CD4-positive, alpha-beta T cell (primary cell): ENCODE measurements at regions not wholly inside any gene's neighbourhood (a gene's known extent, or its start where the extent isn't known, plus 50 kb on each side); places are given as distances from the start of the nearest gene placed in this dataset.

Source experiments
- ATAC-seq: fragments of 200-7000 bp; cut with Tn5 transposase; one replicate; pipeline ENCODE4 v1.10.0; 2022; ENCODE audit warnings: mild to moderate bottlenecking; ENCODE audit not compliant: poor library complexity
- CTCF ChIA-PET: fragments of 350-600 bp; sonication (Branson Sonifier 250); formaldehyde crosslinking; loops from one replicate; lab custom pipeline; 2021; ENCODE audit warnings: antibody characterized with exemption, inconsistent platforms; lab: Charles Lee
- POLR2A ChIA-PET: fragments of 350-600 bp; sonication (Branson Sonifier 250); formaldehyde crosslinking; loops from one replicate; lab custom pipeline; 2021; ENCODE audit warnings: antibody characterized with exemption, inconsistent platforms; lab: Charles Lee
- DNase-seq, 14 experiments: peaks; one replicate each; pipeline ENCODE4 v3.0.0-alpha.2; 2013 to 2020; ENCODE audit warnings: mixed read lengths in 2 of 14
- H3K27ac ChIP-seq, 2 donors: one replicate each; pipeline versions ENCODE4 v1.5.1 to v1.7.0; 2013; ENCODE audit warnings: low read length in 2 of 2, low read depth in 1 of 2, mild to moderate bottlenecking in 1 of 2
- H3K27me3 ChIP-seq, 2 experiments: 1 replicate in 1 of 2; 2 replicates in 1 of 2; pipeline versions ENCODE4 v1.6.1 to v1.7.0; 2013; ENCODE audit warnings: low read length in 2 of 2, control low read depth in 1 of 2, mild to moderate bottlenecking in 1 of 2, moderate library complexity in 1 of 2; ENCODE audit not compliant: insufficient read depth in 2 of 2, control insufficient read depth in 1 of 2
- H3K36me3 ChIP-seq: one replicate; pipeline ENCODE4 v1.6.1; 2013; ENCODE audit warnings: low read length, control low read depth; ENCODE audit not compliant: insufficient read depth
- H3K4me1 ChIP-seq: one replicate; pipeline ENCODE4 v1.6.1; 2013; ENCODE audit warnings: low read length, control low read depth; ENCODE audit not compliant: insufficient read depth
- H3K4me3 ChIP-seq: one replicate; pipeline ENCODE4 v1.5.1; 2013; ENCODE audit warnings: mild to moderate bottlenecking, low read length, moderate library complexity
- H3K9me3 ChIP-seq, 2 experiments: 1 replicate in 1 of 2; 2 replicates in 1 of 2; pipeline versions ENCODE4 v1.6.1 to v1.7.0; 2013; ENCODE audit warnings: low read length in 2 of 2, mild to moderate bottlenecking in 2 of 2, control low read depth in 1 of 2, moderate library complexity in 1 of 2; ENCODE audit not compliant: control insufficient read depth in 1 of 2, insufficient read depth in 1 of 2
- H3K27ac Mint-ChIP-seq: one replicate; pipeline ENCODE4 v1.8.0; 2020; ENCODE audit warnings: mixed read lengths
- H3K27me3 Mint-ChIP-seq: one replicate; pipeline ENCODE4 v1.8.0; 2021; ENCODE audit warnings: mixed read lengths
- H3K36me3 Mint-ChIP-seq: one replicate; pipeline ENCODE4 v1.8.0; 2021; ENCODE audit warnings: low read depth, mixed read lengths
- H3K4me1 Mint-ChIP-seq: one replicate; pipeline ENCODE4 v1.8.0; 2021; ENCODE audit warnings: low read depth, mixed read lengths
- H3K4me3 Mint-ChIP-seq: one replicate; pipeline ENCODE4 v1.8.0; 2020; ENCODE audit warnings: mild to moderate bottlenecking, mixed read lengths
- H3K9me3 Mint-ChIP-seq: one replicate; pipeline ENCODE4 v1.8.0; 2020; ENCODE audit warnings: mixed read lengths
- intact Hi-C, 2 experiments: fragments of 100-400 bp; cut with DNase I in 1 of 2; cut with micrococcal nuclease in 1 of 2; formaldehyde crosslinking; loops; one replicate each; pipeline versions ENCODE4 v1.15.1 to v1.9.0; 2023 to 2025; cut with DNase I, micrococcal nuclease
- TF ChIP-seq, protein P1 (sequence below): fragments of 200-600 bp; IDR thresholded peaks from one replicate; pipeline ENCODE4 v1.8.0; 2022; ENCODE audit warnings: antibody characterized with exemption, mild to moderate bottlenecking

GRCh38 chr6:74507649-74508048 is 698.2 kb downstream of the COL12A1 start:
- Mint-ChIP-seq H3K27ac (no peak overlapping the region), H3K27me3 (no peaks in the 10 kb centered on the region), H3K36me3 (no peaks in the 10 kb centered on the region), H3K4me3 (no peak overlapping the region), H3K9me3 (peaks cover 17% of the 10 kb centered on the region), H3K4me1 (no peaks in the 10 kb centered on the region)
- TF ChIP-seq, protein P1, sequence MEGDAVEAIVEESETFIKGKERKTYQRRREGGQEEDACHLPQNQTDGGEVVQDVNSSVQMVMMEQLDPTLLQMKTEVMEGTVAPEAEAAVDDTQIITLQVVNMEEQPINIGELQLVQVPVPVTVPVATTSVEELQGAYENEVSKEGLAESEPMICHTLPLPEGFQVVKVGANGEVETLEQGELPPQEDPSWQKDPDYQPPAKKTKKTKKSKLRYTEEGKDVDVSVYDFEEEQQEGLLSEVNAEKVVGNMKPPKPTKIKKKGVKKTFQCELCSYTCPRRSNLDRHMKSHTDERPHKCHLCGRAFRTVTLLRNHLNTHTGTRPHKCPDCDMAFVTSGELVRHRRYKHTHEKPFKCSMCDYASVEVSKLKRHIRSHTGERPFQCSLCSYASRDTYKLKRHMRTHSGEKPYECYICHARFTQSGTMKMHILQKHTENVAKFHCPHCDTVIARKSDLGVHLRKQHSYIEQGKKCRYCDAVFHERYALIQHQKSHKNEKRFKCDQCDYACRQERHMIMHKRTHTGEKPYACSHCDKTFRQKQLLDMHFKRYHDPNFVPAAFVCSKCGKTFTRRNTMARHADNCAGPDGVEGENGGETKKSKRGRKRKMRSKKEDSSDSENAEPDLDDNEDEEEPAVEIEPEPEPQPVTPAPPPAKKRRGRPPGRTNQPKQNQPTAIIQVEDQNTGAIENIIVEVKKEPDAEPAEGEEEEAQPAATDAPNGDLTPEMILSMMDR: no peak
- H3K36me3 ChIP-seq: no peaks in the 10 kb centered on the region
- H3K27me3 ChIP-seq: no peaks in the 10 kb centered on the region
- intact Hi-C loops: no loop called here
- DNase-seq (no peak), ATAC-seq (no peak)
- H3K27ac ChIP-seq: no peak overlapping the region
- ChIA-PET CTCF (no interaction called here), POLR2A (no interaction called here)
- H3K4me3 ChIP-seq: no peak overlapping the region
- H3K9me3 ChIP-seq: peaks cover 0 to 22% of the 10 kb centered on the region in 2 experiments
- H3K4me1 ChIP-seq: no peaks in the 10 kb centered on the region

DNA sequence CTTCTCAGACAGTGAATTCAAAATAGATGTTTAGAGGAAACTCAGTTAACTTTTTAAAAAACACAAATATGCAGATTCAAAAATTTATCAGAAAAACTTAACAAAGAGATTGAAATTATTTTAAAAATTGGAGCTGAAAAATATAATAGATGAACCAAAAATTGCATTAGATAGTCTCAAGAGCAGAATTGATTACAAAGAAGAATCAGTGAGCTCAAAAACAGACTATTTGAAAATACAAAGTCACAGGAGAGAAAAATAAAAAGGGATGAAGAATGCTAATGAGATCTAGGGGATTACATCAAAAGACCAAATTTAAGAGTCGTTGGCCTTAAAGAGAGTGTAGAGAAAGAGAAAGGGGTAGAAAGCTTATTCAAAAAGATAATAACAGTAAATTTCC is 700.5 kb downstream of the COL12A1 start:
- no peaks in the 10 kb centered on the region for H3K4me1 Mint-ChIP-seq
- Histone ChIP-seq H3K27ac (no peak overlapping the region), H3K27me3 (no peaks in the 10 kb centered on the region), H3K4me3 (no peak overlapping the region), H3K36me3 (no peaks in the 10 kb centered on the region), H3K4me1 (no peaks in the 10 kb centered on the region), H3K9me3 (peaks cover 0 to 22% of the 10 kb centered on the region in 2 experiments)
- H3K27me3 Mint-ChIP-seq: no peaks in the 10 kb centered on the region
- intact Hi-C loops: no loop called here
- peaks cover 17% of the 10 kb centered on the region for H3K9me3 Mint-ChIP-seq
- no peak overlapping the region for H3K4me3 Mint-ChIP-seq
- H3K27ac Mint-ChIP-seq: no peak overlapping the region
- ChIA-PET CTCF (no interaction called here), POLR2A (no interaction called here)
- no peak for ATAC-seq
- H3K36me3 Mint-ChIP-seq: no peaks in the 10 kb centered on the region
- TF ChIP-seq, protein P1: no peak
- DNase-seq: no peak

DNA sequence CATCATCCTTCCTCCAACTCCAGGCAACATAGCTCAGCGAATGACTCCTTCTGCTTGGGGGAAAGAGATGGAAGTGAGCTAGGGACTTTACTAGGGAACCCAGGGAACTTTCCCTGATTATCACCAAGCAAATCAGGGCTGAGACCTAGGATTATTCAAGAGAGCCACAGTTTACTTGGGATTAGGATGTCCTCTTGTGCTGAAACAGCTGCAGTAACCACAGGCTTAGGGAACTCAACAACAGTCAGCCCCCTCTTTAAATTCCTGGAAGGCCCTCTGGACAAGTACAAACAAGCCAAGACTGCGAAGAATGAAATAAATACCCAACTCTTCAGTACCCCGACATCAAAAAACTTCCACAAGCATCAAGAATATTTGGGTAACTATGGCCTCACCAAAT is 700.9 kb downstream of the COL12A1 start:
- DNase-seq (no peak), ATAC-seq (no peak)
- Histone ChIP-seq H3K36me3 (no peaks in the 10 kb centered on the region), H3K4me1 (no peaks in the 10 kb centered on the region), H3K27ac (no peak overlapping the region), H3K4me3 (no peak overlapping the region), H3K27me3 (no peaks in the 10 kb centered on the region), H3K9me3 (peaks cover 0 to 22% of the 10 kb centered on the region in 2 experiments)
- ChIA-PET CTCF (no interaction called here), POLR2A (no interaction called here)
- TF ChIP-seq, protein P1: no peak
- intact Hi-C loops: no loop called here
- no peak overlapping the region for H3K27ac Mint-ChIP-seq
- peaks cover 17% of the 10 kb centered on the region for H3K9me3 Mint-ChIP-seq
- no peaks in the 10 kb centered on the region for H3K4me1 Mint-ChIP-seq
- no peak overlapping the region for H3K4me3 Mint-ChIP-seq
- H3K27me3 Mint-ChIP-seq: no peaks in the 10 kb centered on the region
- H3K36me3 Mint-ChIP-seq: no peaks in the 10 kb centered on the region
